GM20000 (cell line): ENCODE measurements at regions not wholly inside any gene's neighbourhood (a gene's known extent, or its start where the extent isn't known, plus 50 kb on each side); places are given as distances from the start of the nearest gene placed in this dataset.

ENCODE experiments used
- DNase-seq: peaks from one replicate; pipeline ENCODE4 v3.0.0; 2012; ENCODE audit warnings: low spot score
- CTCF ChIP-seq: IDR thresholded peaks from 2 replicates; pipeline ENCODE4 v1.5.1; 2012; ENCODE audit warnings: mild to moderate bottlenecking, control low read depth; ENCODE audit errors: extremely low read depth, missing control alignments

GRCh38 chr11:19607656-19608360, 104.8 kb upstream of the NAV2 start:
- no peak for DNase-seq
- TF ChIP-seq CTCF: no peak

GRCh38 chr11:19606856-19607655, 105.6 kb upstream of the NAV2 start:
- no peak for TF ChIP-seq CTCF
- DNase-seq: no peak

GRCh38 chr11:19605520-19606371, 106.9 kb upstream of the NAV2 start:
- TF ChIP-seq CTCF: no peak

GRCh38 chr11:19604679-19605375, 107.8 kb upstream of the NAV2 start:
- TF ChIP-seq CTCF: no peak
- no peak for DNase-seq

More at GRCh38 chr11:19605520-19606371, 106.9 kb upstream of the NAV2 start:
- no peak for DNase-seq

- TF ChIP-seq CTCF: no peak
- DNase-seq: no peak
These were observed 108.9 kb upstream of the NAV2 start for GRCh38 chr11:19603771-19604170.

GRCh38 chr11:19602891-19603290, 109.7 kb upstream of the NAV2 start:
- DNase-seq: no peak
- TF ChIP-seq CTCF: no peak
